ENCODE measurements at regions not wholly inside any gene's neighbourhood (a gene's known extent, or its start where the extent isn't known, plus 50 kb on each side); places are given as distances from the start of the nearest gene placed in this dataset.

GRCh38 chr20:4617019-4617418, 69.2 kb upstream of the PRNP start:
- TF ChIP-seq, protein P1, sequence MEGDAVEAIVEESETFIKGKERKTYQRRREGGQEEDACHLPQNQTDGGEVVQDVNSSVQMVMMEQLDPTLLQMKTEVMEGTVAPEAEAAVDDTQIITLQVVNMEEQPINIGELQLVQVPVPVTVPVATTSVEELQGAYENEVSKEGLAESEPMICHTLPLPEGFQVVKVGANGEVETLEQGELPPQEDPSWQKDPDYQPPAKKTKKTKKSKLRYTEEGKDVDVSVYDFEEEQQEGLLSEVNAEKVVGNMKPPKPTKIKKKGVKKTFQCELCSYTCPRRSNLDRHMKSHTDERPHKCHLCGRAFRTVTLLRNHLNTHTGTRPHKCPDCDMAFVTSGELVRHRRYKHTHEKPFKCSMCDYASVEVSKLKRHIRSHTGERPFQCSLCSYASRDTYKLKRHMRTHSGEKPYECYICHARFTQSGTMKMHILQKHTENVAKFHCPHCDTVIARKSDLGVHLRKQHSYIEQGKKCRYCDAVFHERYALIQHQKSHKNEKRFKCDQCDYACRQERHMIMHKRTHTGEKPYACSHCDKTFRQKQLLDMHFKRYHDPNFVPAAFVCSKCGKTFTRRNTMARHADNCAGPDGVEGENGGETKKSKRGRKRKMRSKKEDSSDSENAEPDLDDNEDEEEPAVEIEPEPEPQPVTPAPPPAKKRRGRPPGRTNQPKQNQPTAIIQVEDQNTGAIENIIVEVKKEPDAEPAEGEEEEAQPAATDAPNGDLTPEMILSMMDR (conservative IDR thresholded peaks at IDR 0.05; ENCODE audit: low read length), result no peak
- TF ChIP-seq EZH2phosphoT487 (IDR thresholded peaks at IDR 0.05; ENCODE audit: borderline replicate concordance, low read depth, low read length), result no peak
